H1 (cell line): ENCODE measurements at regions not wholly inside any gene's neighbourhood (a gene's known extent, or its start where the extent isn't known, plus 50 kb on each side); places are given as distances from the start of the nearest gene placed in this dataset. TPM values are rescaled to one million over a fixed set of nuclear protein-coding genes. Genes with fewer than 3 reads are reported as not detected.

Experiments
- CTCF ChIA-PET: fragments of 300-600 bp; sonication (Branson Sonifier 250); formaldehyde crosslinking; loops from one replicate; lab custom pipeline; 2021; ENCODE audit not compliant: partially characterized antibody; lab: Charles Lee
- POLR2A ChIA-PET: fragments of 300-600 bp; sonication (Branson Sonifier 250); formaldehyde crosslinking; loops from one replicate; lab custom pipeline; 2021; ENCODE audit warnings: inconsistent platforms; ENCODE audit not compliant: partially characterized antibody; lab: Charles Lee
- DNase-seq, 2 experiments: peaks; one replicate each; pipeline versions ENCODE4 v3.0.0 to v3.0.0-alpha.2; 2010 to 2022; ENCODE audit warnings: low spot score in 2 of 2, low read depth in 1 of 2, mixed read lengths in 1 of 2
- FAIRE-seq: peaks from 2 replicates; lab custom pipeline; 2011; peaks lifted over from hg19 to GRCh38; lab: Jason Lieb, UNC
- H2AFZ ChIP-seq: 2 replicates; pipeline ENCODE4 v1.8.1; 2012; ENCODE audit warnings: low read length, inconsistent platforms
- H2AK5ac ChIP-seq: 2 replicates; pipeline ENCODE4 v1.6.1; 2013; ENCODE audit warnings: low read depth, low read length
- H2BK120ac ChIP-seq: replicated peaks from 2 replicates; pipeline ENCODE3; 2013; ENCODE audit warnings: low read depth, low read length, inconsistent platforms
- H2BK12ac ChIP-seq: 2 replicates; pipeline ENCODE4 v1.6.1; 2013; ENCODE audit warnings: low read depth, low read length
- H2BK15ac ChIP-seq: 2 replicates; pipeline ENCODE4 v1.6.1; 2013; ENCODE audit warnings: low read length
- H2BK20ac ChIP-seq: 2 replicates; pipeline ENCODE4 v1.6.1; 2013; ENCODE audit warnings: low read length
- H2BK5ac ChIP-seq: 2 replicates; pipeline ENCODE4 v1.6.1; 2013; ENCODE audit warnings: low read depth, low read length
- H3K14ac ChIP-seq: 2 replicates; pipeline ENCODE4 v1.6.1; 2013; ENCODE audit warnings: inconsistent platforms; ENCODE audit not compliant: insufficient read length
- H3K18ac ChIP-seq: 2 replicates; pipeline ENCODE4 v1.6.1; 2013; ENCODE audit warnings: low read length; ENCODE audit errors: extremely low read depth
- H3K23ac ChIP-seq: 2 replicates; pipeline ENCODE4 v1.6.1; 2013; ENCODE audit warnings: inconsistent platforms; ENCODE audit not compliant: insufficient read length
- H3K23me2 ChIP-seq: 2 replicates; pipeline ENCODE4 v1.6.1; 2013; ENCODE audit warnings: low read depth, low read length
- H3K27ac ChIP-seq: 2 replicates; pipeline ENCODE4 v1.6.1; 2011; ENCODE audit warnings: low read depth, low read length, inconsistent platforms
- H3K27me3 ChIP-seq, 4 experiments: replicated peaks in 1 of 4; 1 replicate in 1 of 4; 2 replicates in 3 of 4; pipeline versions ENCODE4 v1.6.1 to v1.8.1; 2011 to 2013; ENCODE audit warnings: low read length in 3 of 4, mild to moderate bottlenecking in 3 of 4, inconsistent platforms in 2 of 4, mixed read lengths in 2 of 4, moderate library complexity in 1 of 4; ENCODE audit not compliant: control insufficient read depth in 3 of 4, insufficient read depth in 3 of 4; ENCODE audit errors: extremely low read depth in 1 of 4
- H3K36me3 ChIP-seq, 4 experiments: 2 replicates each; pipeline versions ENCODE4 v1.6.1 to v1.8.1; 2011 to 2013; ENCODE audit warnings: mild to moderate bottlenecking in 4 of 4, low read length in 3 of 4, moderate library complexity in 2 of 4, control low read depth in 1 of 4, inconsistent platforms in 1 of 4; ENCODE audit not compliant: insufficient read depth in 4 of 4, control insufficient read depth in 2 of 4
- H3K4ac ChIP-seq: replicated peaks from 2 replicates; pipeline ENCODE3; 2013; ENCODE audit warnings: low read length, low read depth, mixed read lengths, inconsistent platforms; ENCODE audit not compliant: insufficient read length
- H3K4me1 ChIP-seq, 4 experiments: replicated peaks in 1 of 4; 1 replicate in 1 of 4; 2 replicates in 3 of 4; pipeline versions ENCODE4 v1.6.1 to v1.8.1; 2011 to 2013; ENCODE audit warnings: low read length in 3 of 4, inconsistent platforms in 2 of 4, mixed read lengths in 1 of 4; ENCODE audit not compliant: insufficient read depth in 4 of 4, control insufficient read depth in 3 of 4
- H3K4me2 ChIP-seq, 2 experiments: 2 replicates each; pipeline versions ENCODE4 v1.6.1 to v1.8.1; 2011 to 2013; ENCODE audit warnings: low read depth in 2 of 2, low read length in 2 of 2, control low read depth in 1 of 2, inconsistent platforms in 1 of 2, mild to moderate bottlenecking in 1 of 2; ENCODE audit not compliant: insufficient read depth in 1 of 2
- H3K4me3 ChIP-seq, 4 experiments: fragments of 200-600, 300-600 bp in 1 of 4; sonication (generic), shearing (Covaris generic), sonication (Bioruptor Twin) in 1 of 4; 2 replicates each; pipeline versions ENCODE4 v1.5.1 to v1.8.1; 2011 to 2016; ENCODE audit warnings: low read length in 4 of 4, low read depth in 3 of 4, control low read depth in 2 of 4, inconsistent platforms in 2 of 4, mild to moderate bottlenecking in 2 of 4, mixed read lengths in 1 of 4, moderate library complexity in 1 of 4; ENCODE audit not compliant: insufficient read depth in 2 of 4; ENCODE audit errors: extremely low read depth in 1 of 4
- H3K56ac ChIP-seq: replicated peaks from 2 replicates; pipeline ENCODE3; 2013; ENCODE audit warnings: low read depth, mild to moderate bottlenecking, mixed read lengths, low read length, inconsistent platforms; ENCODE audit not compliant: insufficient read length
- H3K79me1 ChIP-seq: 2 replicates; pipeline ENCODE4 v1.6.1; 2013; ENCODE audit warnings: low read depth, low read length, control low read depth
- H3K79me2 ChIP-seq, 2 experiments: 2 replicates each; pipeline versions ENCODE4 v1.6.1 to v1.8.1; 2012 to 2013; ENCODE audit warnings: low read length in 2 of 2, mild to moderate bottlenecking in 2 of 2, inconsistent platforms in 1 of 2; ENCODE audit not compliant: insufficient read depth in 2 of 2, control insufficient read depth in 1 of 2
- H3K9ac ChIP-seq, 4 experiments: replicated peaks in 1 of 4; 1 replicate in 1 of 4; 2 replicates in 3 of 4; pipeline versions ENCODE4 v1.6.1 to v1.8.1; 2011 to 2013; ENCODE audit warnings: low read depth in 3 of 4, low read length in 3 of 4, control low read depth in 2 of 4, mild to moderate bottlenecking in 2 of 4, moderate library complexity in 2 of 4, inconsistent platforms in 1 of 4; ENCODE audit errors: extremely low read depth in 1 of 4
- H3K9me3 ChIP-seq, 2 experiments: 2 replicates each; pipeline versions ENCODE4 v1.6.1 to v1.8.1; 2012 to 2013; ENCODE audit warnings: mild to moderate bottlenecking in 2 of 2, moderate library complexity in 2 of 2, control low read depth in 1 of 2, inconsistent platforms in 1 of 2, low read depth in 1 of 2, low read length in 1 of 2, mixed read lengths in 1 of 2; ENCODE audit not compliant: insufficient read depth in 2 of 2
- H4K20me1 ChIP-seq, 2 experiments: replicated peaks in 1 of 2; 2 replicates each; pipeline versions ENCODE3 to v1.8.1; 2011 to 2013; ENCODE audit warnings: inconsistent platforms in 2 of 2, low read length in 2 of 2, mild to moderate bottlenecking in 1 of 2; ENCODE audit not compliant: insufficient read depth in 2 of 2, control insufficient read depth in 1 of 2
- H4K5ac ChIP-seq: 2 replicates; pipeline ENCODE4 v1.6.1; 2013; ENCODE audit warnings: low read length, low read depth, mixed read lengths, inconsistent platforms; ENCODE audit not compliant: insufficient read length
- H4K8ac ChIP-seq: 2 replicates; pipeline ENCODE4 v1.8.0; 2013; ENCODE audit warnings: mild to moderate bottlenecking, moderate library complexity, low read length, inconsistent platforms; ENCODE audit not compliant: insufficient read depth; ENCODE audit errors: extremely low read depth
- H4K91ac ChIP-seq: replicated peaks from 2 replicates; pipeline ENCODE3; 2013; ENCODE audit warnings: low read length, mixed read lengths, inconsistent platforms; ENCODE audit not compliant: insufficient read length
- SP1 ChIP-seq: IDR thresholded peaks from 2 replicates; pipeline ENCODE4 v1.6.1; 2011; ENCODE audit warnings: low read depth, low read length
- SP2 ChIP-seq: IDR thresholded peaks from 2 replicates; pipeline ENCODE4 v1.6.1; 2012; ENCODE audit warnings: mild to moderate bottlenecking, low read length, inconsistent platforms
- WGBS, 2 experiments: shearing (Covaris generic) in 1 of 2; methylation state at CpG; one replicate each; pipeline versions ENCODE4 v1.1.6 to v1.1.7; 2013 to 2015; ENCODE audit warnings: low lambda C conversion rate in 2 of 2, mixed read lengths in 2 of 2, inconsistent platforms in 1 of 2, low coverage in 1 of 2, missing lambda C conversion rate in 1 of 2; ENCODE audit not compliant: insufficient replicate concordance in 2 of 2, insufficient coverage in 1 of 2, insufficient read length in 1 of 2; ENCODE audit errors: extremely low coverage in 1 of 2, missing lambda C conversion rate in 1 of 2; 5-methylcytosine and 5-hydroxymethylcytosine counted together
- small RNA-seq: library from polyadenylated mRNA; stranded (forward); fragments of <200 nt; extraction: miRNeasy Mini kit (QIAGEN cat#:217004); gene quantifications from one replicate; pipeline ENCODE3, GENCODE V24; 2013; ENCODE audit not compliant: insufficient read depth

- no peak overlapping the region for H2BK15ac ChIP-seq
- FAIRE-seq (no peak), DNase-seq (no peak)
- H3K27me3 ChIP-seq, result no peaks in the 10 kb centered on the region
- no peak overlapping the region for H3K56ac ChIP-seq
- H2BK120ac ChIP-seq, result no peak overlapping the region
- WGBS, 2 experiments, result 82% methylated on average over 6 of the region's 6 CpGs; no CpG with 5 or more reads in 1 of the 2 experiments
- H3K18ac ChIP-seq, result no peak overlapping the region
- H4K8ac ChIP-seq, result no peak overlapping the region
- H4K20me1 ChIP-seq, result no peaks in the 10 kb centered on the region
- no peaks in the 10 kb centered on the region for H3K4me1 ChIP-seq
- no peak overlapping the region for H2BK5ac ChIP-seq
- no peak overlapping the region for H2AFZ ChIP-seq
- no peak overlapping the region for H4K5ac ChIP-seq
- no peak overlapping the region for H3K27ac ChIP-seq
- H2BK12ac ChIP-seq, result no peak overlapping the region
- H3K79me1 ChIP-seq, result no peaks in the 10 kb centered on the region
- no peaks in the 10 kb centered on the region for H3K23me2 ChIP-seq
- H2BK20ac ChIP-seq, result no peak overlapping the region
- no peak overlapping the region for H2AK5ac ChIP-seq
- no peak overlapping the region for H3K4me2 ChIP-seq
- H3K79me2 ChIP-seq, result no peaks in the 10 kb centered on the region
- H4K91ac ChIP-seq, result no peak overlapping the region
- no peak overlapping the region for H3K4me3 ChIP-seq
- no peak overlapping the region for H3K9ac ChIP-seq
- no peaks in the 10 kb centered on the region for H3K36me3 ChIP-seq
- ChIA-PET CTCF (interaction anchor here (1.8 kb wide), 1 partner anchor 501 kb away, joined by 5 read pairs; no protein-coding TSS in a partner anchor), POLR2A (interaction anchor here (1.2 kb wide), 1 partner anchor 15 kb away, joined by 3 read pairs; no protein-coding TSS in a partner anchor)
- no peak for TF ChIP-seq SP1
- TF ChIP-seq SP2, result no peak
- no peak overlapping the region for H3K23ac ChIP-seq
- no peaks in the 10 kb centered on the region for H3K9me3 ChIP-seq
- H3K14ac ChIP-seq, result no peak overlapping the region
- H3K4ac ChIP-seq, result no peak overlapping the region
Observed at GRCh38 chr15:91803260-91803659, 50.2 kb upstream of the SLCO3A1 start.

Small RNAs in the stretch of these regions (small RNA-seq; reads per million reads assigned to genes)
- gene AC107958.1, result not detected
